Smooth muscle cell (in vitro differentiated cells): ENCODE measurements at regions not wholly inside any gene's neighbourhood (a gene's known extent, or its start where the extent isn't known, plus 50 kb on each side); places are given as distances from the start of the nearest gene placed in this dataset.

Source experiments
- DNase-seq: peaks from one replicate; lab custom pipeline; 2025; ENCODE audit not compliant: unreplicated experiment; lab: John Stamatoyannopoulos, UW
- H2AFZ ChIP-seq: fragments of 200-600 bp; sonication (generic); 2 replicates; pipeline ENCODE4 v1.6.0; 2016; ENCODE audit warnings: antibody characterized with exemption, low read depth, mild to moderate bottlenecking
- H3F3A ChIP-seq: fragments of 200-600 bp; sonication (generic); 2 replicates; pipeline ENCODE4 v1.6.0; 2017; ENCODE audit warnings: antibody characterized with exemption, low read depth
- H3K27ac ChIP-seq: fragments of 200-600 bp; sonication (generic); 2 replicates; pipeline ENCODE4 v1.5.1; 2016; ENCODE audit warnings: low read depth, mild to moderate bottlenecking
- H3K27me3 ChIP-seq: fragments of 200-600 bp; sonication (generic); 2 replicates; pipeline ENCODE4 v1.6.1; 2016; ENCODE audit warnings: low read depth, mild to moderate bottlenecking
- H3K36me3 ChIP-seq: fragments of 200-600 bp; sonication (generic); 2 replicates; pipeline ENCODE4 v1.5.1; 2016; ENCODE audit warnings: low read depth
- H3K4me1 ChIP-seq: fragments of 200-600 bp; sonication (generic); 2 replicates; pipeline ENCODE4 v1.5.1; 2016; ENCODE audit warnings: low read depth
- H3K4me2 ChIP-seq: fragments of 200-600 bp; sonication (generic); 2 replicates; pipeline ENCODE4 v1.6.0; 2016; ENCODE audit warnings: mild to moderate bottlenecking
- H3K4me3 ChIP-seq: fragments of 200-600 bp; sonication (generic); 2 replicates; pipeline ENCODE4 v1.5.1; 2016; ENCODE audit warnings: mild to moderate bottlenecking
- H3K79me2 ChIP-seq: fragments of 200-600 bp; sonication (generic); 2 replicates; pipeline ENCODE4 v1.6.0; 2016; ENCODE audit warnings: low read depth, mild to moderate bottlenecking
- H3K9ac ChIP-seq: fragments of 200-600 bp; sonication (generic); 2 replicates; pipeline ENCODE4 v1.6.0; 2016; ENCODE audit warnings: low read depth
- H3K9me3 ChIP-seq: fragments of 200-600 bp; sonication (generic); replicated peaks from 2 replicates; pipeline ENCODE4 v1.5.1; 2016; ENCODE audit warnings: low read depth
- H4K20me1 ChIP-seq: fragments of 200-600 bp; sonication (generic); 2 replicates; pipeline ENCODE4 v1.6.0; 2016; ENCODE audit warnings: low read depth
- CTCF ChIP-seq: fragments of 200-600 bp; sonication (generic); IDR thresholded peaks from 2 replicates; pipeline ENCODE4 v1.5.1; 2017; ENCODE audit warnings: borderline replicate concordance, mild to moderate bottlenecking, antibody characterized with exemption; ENCODE audit not compliant: insufficient read depth, poor library complexity, severe bottlenecking
- WGBS: methylation state at CpG from one replicate; pipeline ENCODE4 v1.1.7; 2016; ENCODE audit warnings: low lambda C conversion rate; 5-methylcytosine and 5-hydroxymethylcytosine counted together

DNA sequence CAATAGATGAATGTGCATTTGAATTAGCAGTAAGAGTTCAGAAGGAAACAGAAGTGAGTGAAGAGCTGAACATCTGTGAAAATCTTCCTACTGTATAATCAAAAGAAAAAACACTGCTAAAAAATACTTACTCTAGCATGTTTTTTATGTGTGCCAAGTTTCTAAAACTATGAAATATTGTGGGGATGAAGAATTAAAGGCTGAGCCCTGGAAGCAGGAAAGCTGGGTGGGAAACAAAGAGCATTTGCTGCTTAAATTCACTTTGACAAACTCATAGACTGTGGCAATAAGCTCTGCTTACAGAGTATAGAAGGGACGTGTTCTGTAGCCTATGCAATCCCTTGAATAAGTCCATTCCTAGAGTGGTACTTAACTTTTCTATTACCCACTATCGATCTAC is 261.7 kb downstream of the ANKRD50 start:
- Histone ChIP-seq H3F3A (no peaks in the 10 kb centered on the region), H4K20me1 (no peaks in the 10 kb centered on the region), H3K9me3 (no peaks in the 10 kb centered on the region), H3K4me3 (no peak overlapping the region), H2AFZ (no peak overlapping the region), H3K27me3 (no peaks in the 10 kb centered on the region), H3K4me1 (no peaks in the 10 kb centered on the region), H3K36me3 (no peaks in the 10 kb centered on the region), H3K79me2 (no peaks in the 10 kb centered on the region), H3K9ac (no peak overlapping the region), H3K4me2 (no peak overlapping the region), H3K27ac (no peak overlapping the region)
- DNase-seq = no peak
- 91% methylated on average over 2 of the region's 2 CpGs for whole genome bisulfite sequencing
- no peak for TF ChIP-seq CTCF

GRCh38 chr4:124454772-124455270 is 257.7 kb downstream of the ANKRD50 start:
- no peaks in the 10 kb centered on the region for H3K27me3 ChIP-seq
- WGBS = 96% methylated on average over 2 of the region's 2 CpGs
- no peaks in the 10 kb centered on the region for H3K9me3 ChIP-seq
- no peak overlapping the region for H3K9ac ChIP-seq
- no peaks in the 10 kb centered on the region for H4K20me1 ChIP-seq
- H3K4me2 ChIP-seq = no peak overlapping the region
- H3F3A ChIP-seq = no peaks in the 10 kb centered on the region
- H3K27ac ChIP-seq = no peak overlapping the region
- H2AFZ ChIP-seq = no peak overlapping the region
- no peak for DNase-seq
- peaks cover 7% of the 10 kb centered on the region for H3K4me1 ChIP-seq
- no peaks in the 10 kb centered on the region for H3K36me3 ChIP-seq
- H3K4me3 ChIP-seq = no peak overlapping the region
- TF ChIP-seq CTCF = no peak
- no peaks in the 10 kb centered on the region for H3K79me2 ChIP-seq

DNA sequence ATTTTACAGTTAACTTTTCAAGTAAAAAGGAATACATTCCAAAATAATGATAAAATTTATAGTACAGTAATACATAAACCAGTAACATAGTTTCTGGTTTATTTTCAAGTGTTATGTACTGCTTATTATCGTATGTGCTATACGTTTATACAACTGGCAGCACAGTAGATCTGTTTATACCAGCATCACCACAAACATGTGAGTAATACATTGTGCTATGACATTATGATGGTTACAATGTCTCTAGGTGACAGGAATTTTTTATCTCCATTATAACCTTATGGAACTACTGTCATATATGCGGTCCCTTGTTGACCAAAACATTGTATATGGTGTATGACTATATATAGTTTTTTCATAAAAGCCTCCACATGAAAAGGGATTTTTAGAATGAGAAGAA is 256.9 kb downstream of the ANKRD50 start:
- H4K20me1 ChIP-seq = no peaks in the 10 kb centered on the region
- H3K9ac ChIP-seq = no peak overlapping the region
- H3K4me3 ChIP-seq = no peak overlapping the region
- no peaks in the 10 kb centered on the region for H3K9me3 ChIP-seq
- H3K4me1 ChIP-seq = peaks cover 9% of the 10 kb centered on the region
- no peaks in the 10 kb centered on the region for H3K27me3 ChIP-seq
- no peak for TF ChIP-seq CTCF
- no peaks in the 10 kb centered on the region for H3K79me2 ChIP-seq
- H3K4me2 ChIP-seq = no peak overlapping the region
- H3K36me3 ChIP-seq = no peaks in the 10 kb centered on the region
- no peak overlapping the region for H3K27ac ChIP-seq
- WGBS = 81% methylated on average over 3 of the region's 3 CpGs
- no peak overlapping the region for H2AFZ ChIP-seq
- no peak for DNase-seq
- no peaks in the 10 kb centered on the region for H3F3A ChIP-seq

DNA sequence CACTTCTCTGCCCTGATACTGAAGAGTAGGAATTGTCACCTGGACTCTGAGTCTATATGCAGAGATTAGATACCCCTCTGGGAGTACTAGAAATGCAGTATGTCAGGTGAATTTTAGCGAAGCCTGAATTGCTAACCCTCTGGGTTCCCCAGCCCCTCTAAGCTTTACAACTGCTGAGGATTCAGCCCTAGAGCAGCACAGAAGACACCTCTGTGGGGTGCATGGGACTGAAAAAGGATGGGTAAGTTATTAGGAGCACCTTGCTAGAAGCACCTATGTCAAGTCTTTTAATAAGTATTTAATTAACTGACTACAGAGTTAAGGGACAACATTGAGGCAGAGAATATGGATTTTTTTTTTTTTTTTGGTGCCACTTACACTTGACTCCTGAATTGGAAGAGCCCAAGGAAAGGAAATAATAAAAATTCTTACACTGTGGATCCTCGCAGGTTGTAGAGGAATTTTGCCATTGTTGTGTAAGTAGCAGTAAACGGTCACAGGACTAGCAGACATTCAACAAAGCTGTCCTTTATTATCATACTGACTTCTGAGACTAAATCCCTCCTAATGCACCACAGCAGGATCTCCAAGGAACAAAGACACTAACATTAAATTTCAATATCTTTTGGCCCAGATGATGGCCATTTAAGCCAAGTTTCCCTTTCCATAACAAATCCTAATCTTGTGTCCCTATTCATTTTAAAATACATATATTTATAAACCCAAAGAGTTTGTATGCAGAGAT is 253.2 kb downstream of the ANKRD50 start:
- Histone ChIP-seq H3F3A (no peaks in the 10 kb centered on the region), H3K36me3 (no peaks in the 10 kb centered on the region), H3K4me2 (no peak overlapping the region), H2AFZ (no peak overlapping the region), H3K9me3 (peaks cover 8% of the 10 kb centered on the region), H3K27me3 (no peaks in the 10 kb centered on the region), H3K4me3 (no peak overlapping the region), H3K9ac (no peak overlapping the region), H3K27ac (no peak overlapping the region), H4K20me1 (no peaks in the 10 kb centered on the region), H3K4me1 (peaks cover 9% of the 10 kb centered on the region), H3K79me2 (no peaks in the 10 kb centered on the region)
- no peak for TF ChIP-seq CTCF
- no peak for DNase-seq
- WGBS = 74% methylated on average over 3 of the region's 3 CpGs
